Gastroesophageal sphincter (tissue), 3 donors: ENCODE measurements at regions not wholly inside any gene's neighbourhood (a gene's known extent, or its start where the extent isn't known, plus 50 kb on each side); places are given as distances from the start of the nearest gene placed in this dataset.

Experiments
- EP300 ChIP-seq: sonication (generic); formaldehyde crosslinking; IDR thresholded peaks from one replicate; pipeline ENCODE4 v1.6.1; 2017; ENCODE audit warnings: antibody characterized with exemption, mild to moderate bottlenecking
- TF ChIP-seq, protein P1 (sequence below), 4 experiments: fragments of 200-600 bp in 2 of 4; fragments of 450-650 bp in 2 of 4; sonication (generic) in 1 of 4; IDR thresholded peaks; one replicate each; pipeline ENCODE4 v1.5.1; 2017 to 2019; ENCODE audit warnings: antibody characterized with exemption in 4 of 4, mild to moderate bottlenecking in 2 of 4, moderate library complexity in 2 of 4

DNA sequence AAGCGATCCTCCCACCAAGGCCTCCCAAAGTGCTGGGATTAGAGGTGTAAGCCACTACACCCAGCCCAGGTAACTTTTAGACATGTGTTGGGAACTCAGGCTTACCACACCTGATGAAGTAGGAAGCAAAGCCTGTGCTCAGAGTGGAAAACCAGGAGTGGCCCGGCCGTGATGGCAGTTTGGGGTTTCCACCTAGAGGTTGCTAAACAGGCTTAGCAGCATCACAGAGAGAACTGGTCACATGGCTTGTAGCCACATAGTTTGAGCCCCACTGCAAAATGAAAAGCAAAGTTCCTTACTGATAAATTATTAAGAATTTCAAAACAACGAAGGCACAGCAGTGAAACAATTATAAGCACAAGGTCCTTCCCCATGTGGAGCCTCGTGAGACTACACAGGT lies 142.6 kb upstream of the CXADR start:
- TF ChIP-seq, protein P1, sequence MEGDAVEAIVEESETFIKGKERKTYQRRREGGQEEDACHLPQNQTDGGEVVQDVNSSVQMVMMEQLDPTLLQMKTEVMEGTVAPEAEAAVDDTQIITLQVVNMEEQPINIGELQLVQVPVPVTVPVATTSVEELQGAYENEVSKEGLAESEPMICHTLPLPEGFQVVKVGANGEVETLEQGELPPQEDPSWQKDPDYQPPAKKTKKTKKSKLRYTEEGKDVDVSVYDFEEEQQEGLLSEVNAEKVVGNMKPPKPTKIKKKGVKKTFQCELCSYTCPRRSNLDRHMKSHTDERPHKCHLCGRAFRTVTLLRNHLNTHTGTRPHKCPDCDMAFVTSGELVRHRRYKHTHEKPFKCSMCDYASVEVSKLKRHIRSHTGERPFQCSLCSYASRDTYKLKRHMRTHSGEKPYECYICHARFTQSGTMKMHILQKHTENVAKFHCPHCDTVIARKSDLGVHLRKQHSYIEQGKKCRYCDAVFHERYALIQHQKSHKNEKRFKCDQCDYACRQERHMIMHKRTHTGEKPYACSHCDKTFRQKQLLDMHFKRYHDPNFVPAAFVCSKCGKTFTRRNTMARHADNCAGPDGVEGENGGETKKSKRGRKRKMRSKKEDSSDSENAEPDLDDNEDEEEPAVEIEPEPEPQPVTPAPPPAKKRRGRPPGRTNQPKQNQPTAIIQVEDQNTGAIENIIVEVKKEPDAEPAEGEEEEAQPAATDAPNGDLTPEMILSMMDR (IDR thresholded peaks at IDR 0.05) = no peak
- TF ChIP-seq EP300 = no peak
